KMS-11 (cell line): ENCODE measurements at regions not wholly inside any gene's neighbourhood (a gene's known extent, or its start where the extent isn't known, plus 50 kb on each side); places are given as distances from the start of the nearest gene placed in this dataset.

Experiments
- H2AFZ ChIP-seq: fragments of 200-600 bp; sonication (generic); 2 replicates; pipeline ENCODE4 v1.6.1; 2016; ENCODE audit warnings: antibody characterized with exemption, mixed run types, low read depth
- H3K27ac ChIP-seq: fragments of 200-600 bp; sonication (generic); 2 replicates; pipeline ENCODE4 v1.6.1; 2016; ENCODE audit warnings: mild to moderate bottlenecking, mixed run types
- H3K27me3 ChIP-seq: fragments of 200-600 bp; sonication (generic); 2 replicates; pipeline ENCODE4 v1.6.1; 2017; ENCODE audit warnings: mild to moderate bottlenecking, low read depth, mixed run types, moderate library complexity; ENCODE audit not compliant: insufficient read depth
- H3K36me3 ChIP-seq: fragments of 200-600 bp; sonication (generic); 2 replicates; pipeline ENCODE4 v1.6.1; 2017; ENCODE audit warnings: mild to moderate bottlenecking, mixed run types; ENCODE audit not compliant: insufficient read depth
- H3K4me1 ChIP-seq: fragments of 200-600 bp; sonication (generic); 2 replicates; pipeline ENCODE4 v1.6.1; 2016; ENCODE audit warnings: mild to moderate bottlenecking, low read depth, mixed run types; ENCODE audit not compliant: poor library complexity, severe bottlenecking
- H3K4me2 ChIP-seq: fragments of 200-600 bp; sonication (generic); 2 replicates; pipeline ENCODE4 v1.7.0; 2016; ENCODE audit warnings: mild to moderate bottlenecking, mixed run types
- H3K4me3 ChIP-seq: fragments of 200-600 bp; sonication (generic); IDR thresholded peaks from 2 replicates; pipeline ENCODE4 v1.6.1; 2017; ENCODE audit warnings: low read depth, low read length, mixed read lengths; ENCODE audit not compliant: insufficient read depth
- H3K79me2 ChIP-seq: fragments of 200-600 bp; sonication (generic); 2 replicates; pipeline ENCODE4 v1.6.1; 2016; ENCODE audit warnings: low read depth, mixed run types; ENCODE audit not compliant: insufficient read depth
- H3K9ac ChIP-seq: fragments of 200-600 bp; sonication (generic); 2 replicates; pipeline ENCODE4 v1.6.1; 2016; ENCODE audit warnings: mild to moderate bottlenecking, mixed run types
- H4K20me1 ChIP-seq: fragments of 200-600 bp; sonication (generic); 2 replicates; pipeline ENCODE4 v1.6.1; 2016; ENCODE audit warnings: mild to moderate bottlenecking, mixed run types; ENCODE audit not compliant: insufficient read depth
- CTCF ChIP-seq: fragments of 200-600 bp; sonication (generic); conservative IDR thresholded peaks from 2 replicates; pipeline ENCODE4 v1.6.1; 2017; ENCODE audit warnings: low read depth, mild to moderate bottlenecking, antibody characterized with exemption, low read length, moderate library complexity, mixed read lengths

DNA sequence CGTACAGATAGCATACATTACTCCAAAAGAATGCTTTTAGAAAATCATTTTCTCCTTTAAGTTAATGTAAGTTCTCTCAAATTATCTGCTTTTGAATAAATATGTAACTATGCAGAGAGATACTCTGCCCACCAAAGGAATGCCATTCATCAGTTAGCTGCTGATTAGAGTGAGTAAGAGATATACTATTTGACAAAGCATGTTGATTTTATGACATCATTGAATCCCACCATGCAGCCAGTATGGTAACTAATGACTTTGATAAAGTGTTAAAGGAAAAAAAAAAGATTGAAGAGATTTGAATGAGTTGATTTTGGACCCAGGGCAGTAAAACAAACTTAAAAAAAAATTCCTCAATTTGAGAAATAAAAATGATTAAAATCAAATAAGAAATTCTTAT lies 521.5 kb downstream of the SLITRK6 start:
- no peak overlapping the region for H3K4me3 ChIP-seq
- H3K36me3 ChIP-seq: no peaks in the 10 kb centered on the region
- H3K4me2 ChIP-seq: no peak overlapping the region
- no peaks in the 10 kb centered on the region for H3K27me3 ChIP-seq
- H2AFZ ChIP-seq: no peak overlapping the region
- no peak for TF ChIP-seq CTCF
- H4K20me1 ChIP-seq: no peaks in the 10 kb centered on the region
- no peak overlapping the region for H3K9ac ChIP-seq
- H3K79me2 ChIP-seq: no peaks in the 10 kb centered on the region
- no peak overlapping the region for H3K27ac ChIP-seq
- H3K4me1 ChIP-seq: no peaks in the 10 kb centered on the region

DNA sequence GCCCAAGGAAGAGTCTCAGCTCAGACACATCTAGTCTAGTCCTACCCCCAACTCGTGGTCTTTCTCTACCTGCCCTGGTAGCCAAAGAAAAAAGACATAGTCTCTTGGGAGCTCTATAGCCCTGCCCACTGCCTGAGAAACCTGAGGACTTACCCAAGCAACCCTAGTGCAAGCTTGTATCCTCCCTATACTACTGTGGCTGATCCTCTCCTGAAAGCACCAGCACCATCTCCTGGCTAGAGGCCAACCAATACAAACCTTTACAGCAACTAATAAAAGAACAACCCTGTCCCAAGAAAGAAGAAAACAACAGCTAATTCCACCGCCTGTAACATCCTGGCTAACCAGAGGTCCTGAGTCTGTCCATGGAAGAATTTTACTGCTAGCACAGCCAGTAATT lies 532.4 kb downstream of the SLITRK6 start:
- Histone ChIP-seq H3K36me3 (no peaks in the 10 kb centered on the region), H3K79me2 (no peaks in the 10 kb centered on the region), H3K27ac (no peak overlapping the region), H3K4me2 (no peak overlapping the region), H2AFZ (no peak overlapping the region), H3K4me3 (no peak overlapping the region), H3K27me3 (no peaks in the 10 kb centered on the region), H4K20me1 (no peaks in the 10 kb centered on the region), H3K4me1 (peaks cover 1% of the 10 kb centered on the region), H3K9ac (no peak overlapping the region)
- TF ChIP-seq CTCF: no peak

GRCh38 chr13:85266331-85266730 lies 532.9 kb downstream of the SLITRK6 start:
- no peaks in the 10 kb centered on the region for H3K79me2 ChIP-seq
- peaks cover 4% of the 10 kb centered on the region for H3K4me1 ChIP-seq
- no peak overlapping the region for H3K9ac ChIP-seq
- H2AFZ ChIP-seq: no peak overlapping the region
- H3K27me3 ChIP-seq: no peaks in the 10 kb centered on the region
- TF ChIP-seq CTCF: no peak
- no peak overlapping the region for H3K4me2 ChIP-seq
- no peak overlapping the region for H3K4me3 ChIP-seq
- H3K36me3 ChIP-seq: no peaks in the 10 kb centered on the region
- no peak overlapping the region for H3K27ac ChIP-seq
- H4K20me1 ChIP-seq: no peaks in the 10 kb centered on the region

DNA sequence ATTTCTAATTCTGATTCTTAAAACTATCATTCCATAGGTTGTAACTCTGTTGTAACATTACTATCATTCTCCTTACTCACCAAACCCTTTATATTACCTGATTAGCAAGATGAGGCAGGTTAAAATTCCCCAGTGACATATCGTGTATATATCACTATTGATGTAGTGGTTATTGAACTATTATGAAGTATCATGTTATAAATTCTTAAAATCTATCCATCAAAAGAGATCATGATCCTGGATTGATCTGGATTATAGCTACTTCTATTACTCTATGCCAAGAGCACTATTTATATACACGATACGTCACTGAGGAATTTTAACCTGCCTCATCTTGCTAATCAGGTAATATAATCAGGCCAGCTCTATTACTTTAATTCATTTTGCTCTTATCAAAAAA lies 533.9 kb downstream of the SLITRK6 start:
- no peak for TF ChIP-seq CTCF
- Histone ChIP-seq H3K4me2 (no peak overlapping the region), H3K36me3 (no peaks in the 10 kb centered on the region), H2AFZ (no peak overlapping the region), H3K4me3 (no peak overlapping the region), H3K79me2 (no peaks in the 10 kb centered on the region), H3K27me3 (no peaks in the 10 kb centered on the region), H3K27ac (no peak overlapping the region), H4K20me1 (no peaks in the 10 kb centered on the region), H3K4me1 (peaks cover 4% of the 10 kb centered on the region), H3K9ac (no peak overlapping the region)

- H2AFZ ChIP-seq: no peak overlapping the region
- no peaks in the 10 kb centered on the region for H3K27me3 ChIP-seq
Observed at GRCh38 chr13:85262499-85262898, 536.7 kb downstream of the SLITRK6 start.

More at GRCh38 chr13:85262499-85262898, 536.7 kb downstream of the SLITRK6 start:
- H3K4me2 ChIP-seq: no peak overlapping the region
- no peak overlapping the region for H3K27ac ChIP-seq
- H3K9ac ChIP-seq: no peak overlapping the region
- no peaks in the 10 kb centered on the region for H4K20me1 ChIP-seq
- no peak overlapping the region for H3K4me3 ChIP-seq
- H3K79me2 ChIP-seq: no peaks in the 10 kb centered on the region
- H3K36me3 ChIP-seq: no peaks in the 10 kb centered on the region
- H3K4me1 ChIP-seq: peaks cover 4% of the 10 kb centered on the region
- TF ChIP-seq CTCF: no peak
